COLO668 (cell line): ENCODE measurements at regions not wholly inside any gene's neighbourhood (a gene's known extent, or its start where the extent isn't known, plus 50 kb on each side); places are given as distances from the start of the nearest gene placed in this dataset.
A peak's percentile ranks its signal among the peaks of the same experiment; 100 is the strongest.

ENCODE experiments used
- DNase-seq: peaks from one replicate; lab custom pipeline; 2025; ENCODE audit not compliant: unreplicated experiment; lab: John Stamatoyannopoulos, UW

DNA sequence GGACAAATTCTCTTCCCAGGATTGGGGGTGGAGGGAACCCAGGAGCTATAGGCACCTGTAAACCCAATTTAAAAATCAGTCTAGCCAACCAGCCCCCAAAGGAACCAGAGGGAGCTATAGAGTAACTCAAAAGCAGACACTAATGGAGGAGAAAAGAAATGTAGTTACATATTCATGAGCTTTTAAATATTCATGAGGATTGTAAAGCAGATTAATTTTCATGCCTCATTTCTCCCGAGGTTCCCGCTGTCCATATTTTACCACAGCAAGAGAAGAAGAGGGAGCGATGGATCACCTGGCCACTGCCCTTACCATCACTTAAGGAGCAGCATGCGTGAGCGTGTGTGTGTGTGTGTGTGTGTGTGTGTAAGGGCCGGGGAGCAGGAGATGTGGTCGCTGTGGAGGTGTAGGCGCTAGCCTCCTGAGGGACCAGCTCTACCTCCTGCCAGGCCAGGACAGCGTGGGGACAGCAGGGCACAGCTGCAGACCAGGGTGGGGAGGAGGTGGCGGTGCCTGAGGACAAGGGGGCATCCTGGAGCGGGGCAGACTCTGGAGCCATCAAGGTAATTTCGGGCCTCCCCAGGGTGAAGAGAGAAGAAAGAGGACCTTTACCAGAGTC, 100.7 kb upstream of the THY1 start:
- no peak for DNase-seq

DNA sequence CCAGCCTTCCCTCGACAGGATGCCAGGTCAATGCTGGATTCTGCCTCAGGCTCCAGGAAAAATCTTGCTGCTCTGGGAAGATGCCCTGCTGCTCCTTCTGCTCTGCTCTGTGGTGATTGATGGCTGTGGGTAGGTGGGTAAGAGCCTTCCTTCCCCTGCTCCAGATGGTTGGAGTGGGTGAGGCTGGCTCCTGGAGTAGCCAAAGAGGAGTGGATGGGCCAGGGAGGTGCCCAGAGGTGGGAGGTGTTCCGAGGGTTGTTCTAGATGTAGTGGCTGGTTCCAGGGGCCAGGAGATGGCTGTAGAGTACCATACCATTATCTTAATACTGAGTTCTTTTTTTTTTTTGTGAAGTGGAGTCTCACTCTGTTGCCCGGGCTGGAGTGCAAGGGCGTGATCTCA, 99.6 kb upstream of the THY1 start:
- DNase-seq, result no peak

GRCh38 chr11:119521551-119521950, 98.6 kb upstream of the THY1 start:
- DNase-seq, result no peak

GRCh38 chr11:119520966-119521365, 98.0 kb upstream of the THY1 start:
- DNase-seq, result no peak

GRCh38 chr11:119520400-119520799, 97.4 kb upstream of the THY1 start:
- no peak for DNase-seq

DNA sequence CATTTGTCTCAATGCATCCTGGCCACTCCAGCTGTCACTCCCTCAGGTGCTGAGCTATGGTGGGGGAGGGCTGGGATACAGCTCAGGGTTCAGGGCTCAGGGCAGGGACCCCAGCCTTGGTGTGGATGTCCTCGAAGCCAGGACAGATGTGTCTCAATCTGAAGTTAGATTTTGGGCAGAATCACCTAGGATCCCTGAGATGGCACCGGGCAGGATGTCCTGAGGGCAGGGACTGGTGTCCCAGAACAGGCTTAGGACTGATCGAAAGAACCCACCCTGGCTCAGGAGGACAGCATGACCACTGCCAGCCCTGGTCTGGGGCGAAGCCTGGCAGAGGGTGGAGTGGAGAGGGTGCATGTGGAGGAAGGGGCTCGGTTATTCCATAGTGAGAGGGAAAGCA, 96.8 kb upstream of the THY1 start:
- DNase-seq, result no peak

DNA sequence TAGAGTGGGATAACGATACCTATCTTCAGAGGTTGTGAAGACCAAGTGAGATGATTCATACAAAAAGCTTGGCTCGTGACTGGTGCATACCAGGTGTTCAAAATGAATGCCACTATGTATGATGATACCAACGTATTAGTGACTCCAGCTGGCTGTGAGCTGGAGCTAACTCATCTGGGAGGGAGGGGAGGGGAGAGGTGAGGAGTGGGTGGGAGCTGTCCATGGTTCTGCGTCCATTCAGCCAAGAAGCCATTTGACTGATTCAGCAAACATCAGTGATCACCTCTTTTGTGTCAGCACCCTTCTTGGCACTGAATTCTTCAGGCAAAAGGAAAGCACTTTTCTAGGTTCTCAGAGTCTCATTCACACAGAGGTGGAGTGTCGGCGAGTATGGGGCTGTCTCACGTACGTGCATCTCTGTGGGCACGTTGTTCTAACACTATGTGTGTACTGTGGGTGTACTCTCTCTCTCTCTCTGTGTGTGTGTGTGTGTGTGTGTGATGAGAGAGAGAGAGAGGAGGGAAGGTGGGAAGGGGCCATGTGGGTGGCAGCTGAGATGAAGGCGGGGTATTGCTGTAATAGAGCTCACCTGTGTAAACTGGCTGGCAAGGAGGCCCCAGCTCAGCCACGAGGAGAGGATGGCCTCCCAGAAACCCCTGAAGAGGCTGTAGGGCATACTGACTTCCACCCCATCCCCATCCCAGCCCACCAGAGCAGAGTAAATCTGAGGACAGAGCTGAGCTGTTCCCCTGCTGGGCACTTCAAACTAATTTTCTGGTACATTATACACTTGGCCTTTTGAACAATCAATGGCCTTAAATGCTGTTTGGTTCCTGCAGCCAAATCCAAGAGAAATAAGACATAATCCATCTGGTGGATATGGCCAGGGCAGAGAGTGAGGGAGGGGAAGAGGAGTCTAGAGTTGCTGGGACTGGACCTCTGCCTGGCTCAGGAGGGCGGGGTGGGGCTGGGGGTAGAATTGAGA, 96.1 kb upstream of the THY1 start:
- DNase-seq, result no peak

DNA sequence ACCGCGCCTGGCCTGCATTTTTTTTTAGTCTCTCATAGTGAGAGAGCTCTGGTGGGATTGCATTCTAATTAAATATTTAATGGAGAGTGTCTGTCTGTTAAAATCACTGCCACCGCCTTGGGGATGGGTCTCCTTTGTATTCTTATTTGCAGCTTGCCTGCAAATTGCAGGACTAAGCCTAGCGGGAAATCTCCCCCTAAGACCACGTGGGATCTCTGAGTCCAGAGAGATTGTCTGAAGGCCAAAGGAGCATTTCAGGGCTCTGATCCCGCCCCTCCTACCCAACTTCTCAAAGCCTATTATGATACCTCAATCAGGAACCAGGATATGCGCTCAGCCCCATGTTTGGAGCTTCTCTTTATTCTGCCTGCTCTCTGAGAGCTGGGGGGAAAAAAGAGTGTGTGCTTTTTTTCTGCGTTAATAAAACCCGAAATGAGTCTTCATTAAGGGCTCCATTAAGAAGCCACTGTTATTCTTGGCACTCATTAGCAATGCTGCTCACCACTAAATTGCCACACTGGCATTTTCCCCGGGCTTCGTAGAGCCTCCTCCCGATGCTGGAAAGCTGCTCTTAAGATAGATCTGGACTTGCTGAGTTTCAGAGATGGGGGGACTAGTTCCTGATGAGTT, 92.9 kb upstream of the THY1 start:
- no peak for DNase-seq

DNA sequence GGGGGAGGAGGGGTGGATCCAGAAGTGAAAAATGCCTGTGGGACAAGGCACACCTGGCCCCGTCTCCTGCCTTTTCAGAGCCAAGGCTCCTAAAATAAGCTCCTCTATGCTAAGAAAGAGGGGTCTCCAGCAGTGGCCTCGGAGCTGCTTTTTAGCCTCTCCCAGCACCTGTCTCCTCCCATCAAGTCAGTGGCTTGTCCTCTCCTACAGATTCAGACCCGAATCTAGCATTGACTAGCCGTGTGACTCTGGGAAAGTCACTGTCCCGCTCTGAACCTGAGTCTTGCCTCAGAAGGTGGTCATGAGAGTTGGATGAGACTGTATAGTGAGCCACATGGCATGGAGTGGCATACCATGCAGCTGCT, 90.8 kb upstream of the THY1 start:
- DNase-seq, result no peak

DNA sequence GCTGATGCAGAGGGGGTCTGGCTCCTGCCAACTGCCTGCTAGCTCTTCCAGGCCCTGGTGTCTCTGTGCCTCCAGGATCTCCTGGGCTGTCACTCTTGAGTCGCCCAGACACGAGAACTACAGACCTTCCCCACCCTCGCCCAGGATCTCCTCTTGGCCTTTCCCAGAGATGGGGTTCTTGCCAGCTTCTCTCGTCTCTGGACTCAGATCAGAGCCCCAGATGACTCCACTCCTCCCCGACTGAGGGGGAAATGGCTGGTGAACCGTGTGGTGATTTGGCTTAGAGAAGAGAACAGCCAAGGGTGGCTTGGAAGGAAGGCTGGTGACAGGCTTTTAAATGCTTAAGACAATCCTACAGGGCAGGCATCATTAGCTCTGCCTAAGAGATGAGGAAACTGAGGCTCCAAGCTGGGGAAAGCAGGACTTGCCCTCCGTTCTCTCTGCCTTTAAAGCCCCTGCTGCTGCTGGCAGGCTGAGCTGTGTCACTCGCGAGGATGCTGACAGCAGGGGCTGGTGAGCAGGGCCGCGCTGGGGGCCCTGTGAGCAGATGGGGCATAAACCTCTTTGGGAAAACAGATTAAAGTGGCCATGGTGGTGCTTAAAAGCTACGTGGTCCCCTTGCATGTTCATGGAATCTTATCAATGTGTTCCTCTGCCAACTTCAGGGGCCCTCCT, 90.3 kb upstream of the THY1 start:
- DNase-seq, result no peak

GRCh38 chr11:119512369-119512768, 89.4 kb upstream of the THY1 start:
- DNase-seq, result no peak

DNA sequence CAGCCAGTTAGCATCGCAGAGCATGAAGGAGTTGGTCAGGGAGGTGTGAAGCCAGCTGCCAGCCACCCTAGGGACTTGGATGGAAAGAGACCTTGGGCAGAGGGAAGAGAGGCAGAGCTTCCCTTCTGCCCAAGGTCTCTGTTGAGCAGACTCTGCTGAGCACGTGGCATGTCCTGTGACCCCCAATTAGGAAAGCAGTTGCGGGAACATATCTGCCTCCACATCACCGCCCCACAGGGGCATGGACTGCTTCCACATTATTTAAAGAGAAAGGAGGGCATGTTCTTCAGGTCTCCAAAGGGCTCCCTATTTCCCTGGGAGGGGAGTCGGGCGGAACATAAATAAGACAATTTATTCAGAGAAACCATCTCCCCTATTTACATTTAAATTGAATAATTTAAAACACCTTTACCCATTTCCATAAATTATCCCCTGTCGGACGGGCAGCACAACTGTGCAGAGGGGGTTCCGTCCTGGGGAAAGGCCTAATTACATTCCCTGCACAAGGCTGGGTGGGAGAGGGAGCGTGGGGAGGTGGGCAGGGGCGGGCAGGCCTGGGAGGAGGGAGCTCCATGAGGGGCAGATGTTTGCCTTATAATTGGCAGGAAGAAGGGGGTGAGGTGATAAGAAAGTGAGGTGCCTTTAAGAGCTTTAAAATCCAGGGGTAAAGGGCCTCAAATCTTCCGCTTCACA, 88.8 kb upstream of the THY1 start:
- DNase-seq, result no peak

DNA sequence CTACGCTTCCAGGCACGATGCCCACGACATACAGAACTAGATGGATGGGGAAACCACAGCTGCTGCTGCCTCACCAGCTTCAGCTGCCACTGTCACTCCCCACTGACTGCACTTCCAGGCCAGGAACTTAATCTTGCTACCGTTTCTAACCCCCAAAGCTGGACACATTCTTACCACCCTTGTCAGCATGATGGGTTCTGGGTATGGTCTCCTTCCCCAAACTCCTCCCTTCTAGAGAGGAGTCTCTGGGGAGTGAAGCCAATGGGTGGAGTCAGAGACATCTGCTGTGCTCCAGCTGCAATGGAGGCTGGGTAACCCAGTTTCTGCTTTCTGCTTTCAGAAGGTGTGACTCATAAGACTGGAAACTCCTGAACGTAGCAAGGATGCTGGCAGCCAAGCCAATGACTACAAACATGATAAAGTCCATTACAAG, 87.0 kb upstream of the THY1 start:
- no peak for DNase-seq

DNA sequence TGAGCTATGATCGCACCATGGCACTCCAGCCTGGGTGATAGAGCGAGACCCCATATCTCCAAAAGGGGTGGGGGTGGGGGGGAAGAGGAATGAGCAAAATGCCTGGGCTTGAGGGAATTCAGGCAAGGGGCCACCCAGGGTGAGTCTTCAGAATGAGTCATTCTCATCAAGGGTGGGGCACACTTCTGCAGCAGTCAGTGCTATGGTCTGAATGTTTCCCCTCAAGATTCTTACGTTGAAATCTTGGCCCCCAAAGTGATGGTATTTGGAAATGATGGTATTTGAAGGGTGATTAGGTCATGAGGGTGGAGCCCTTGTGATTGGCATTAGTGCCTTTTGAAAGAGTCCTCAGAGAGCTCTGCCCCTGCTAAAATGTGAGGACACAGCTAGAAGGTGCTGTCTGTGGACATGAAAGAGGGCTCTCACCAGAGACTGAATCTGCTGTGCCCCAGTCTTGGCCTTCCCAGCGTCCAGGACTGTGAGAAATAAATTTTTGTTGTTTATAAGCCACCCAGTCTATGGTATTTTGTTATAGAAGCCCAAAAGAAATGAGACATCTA, 86.4 kb upstream of the THY1 start:
- DNase-seq, result no peak

DNA sequence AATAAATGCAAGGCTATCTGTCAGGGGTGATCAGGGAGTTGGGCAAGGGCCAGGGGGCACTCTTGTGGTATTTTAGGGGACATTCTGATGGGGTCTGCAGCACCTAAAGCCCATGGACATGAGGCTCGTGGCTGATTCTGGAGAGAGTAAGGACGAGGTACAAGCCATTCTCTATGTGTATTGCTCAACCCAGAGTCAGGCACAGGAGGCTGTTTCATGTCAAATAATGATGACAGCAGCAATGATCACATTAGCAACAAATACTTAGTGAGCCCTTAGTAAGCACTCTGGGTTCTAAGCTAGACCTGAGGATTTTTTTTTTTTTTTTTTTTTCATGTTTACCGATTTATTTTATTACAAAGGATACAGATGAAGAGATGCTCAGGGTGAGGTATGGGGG, 83.5 kb upstream of the THY1 start:
- no peak for DNase-seq

GRCh38 chr11:119505861-119506260, 82.9 kb upstream of the THY1 start:
- DNase-seq, result peak; percentile 7

- no peak for DNase-seq
These were observed 82.1 kb upstream of the THY1 start for GRCh38 chr11:119505071-119505470.

DNA sequence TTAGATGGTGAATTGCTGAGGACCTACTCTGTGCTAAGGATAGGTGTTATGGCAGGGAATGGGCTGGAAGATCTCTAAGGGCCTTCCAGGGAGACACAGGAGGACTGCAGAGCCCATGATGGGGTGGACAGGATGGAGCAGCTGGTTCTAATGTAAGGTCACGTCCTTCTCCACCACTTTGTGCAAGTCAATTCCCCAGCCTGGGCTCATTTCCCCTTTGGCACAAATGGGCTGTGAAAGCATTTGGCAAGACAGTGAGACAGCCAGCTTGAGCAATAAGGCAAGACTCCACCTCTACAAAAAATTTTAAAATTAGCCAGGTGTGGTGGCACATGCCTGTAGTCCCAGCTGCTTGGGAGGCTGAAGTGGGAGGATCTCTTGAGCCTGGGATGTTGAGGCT, 81.4 kb upstream of the THY1 start:
- no peak for DNase-seq

DNA sequence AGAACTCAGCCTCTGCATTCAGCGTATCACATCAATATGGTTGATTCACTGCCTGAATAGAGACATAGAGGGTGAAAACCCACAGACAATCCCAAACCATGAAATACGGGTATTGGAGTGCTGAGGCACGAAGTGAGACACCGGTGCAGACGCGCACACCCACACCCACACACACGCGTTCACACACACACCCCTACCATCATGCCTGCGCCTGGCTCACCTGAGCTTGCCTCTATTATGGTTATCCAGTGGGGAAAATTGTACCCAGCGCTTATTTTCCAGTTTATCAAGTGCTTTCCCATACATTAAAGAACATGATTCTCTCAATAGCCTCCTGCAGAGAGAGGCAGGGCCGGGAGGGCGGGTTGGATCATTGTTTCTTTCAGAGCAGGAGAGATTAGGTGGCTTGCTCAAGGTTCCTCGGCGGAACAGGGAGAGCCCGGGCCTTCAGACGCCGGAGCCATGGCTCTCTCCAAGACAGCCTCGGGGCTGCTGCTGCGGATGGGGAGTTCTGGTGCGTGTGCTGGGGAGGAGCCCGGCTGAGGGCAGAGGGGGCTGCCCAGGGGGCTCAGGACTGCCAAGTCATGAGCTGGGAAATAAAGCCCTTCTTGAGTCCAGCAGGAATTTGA, 78.9 kb upstream of the THY1 start:
- DNase-seq, result no peak

DNA sequence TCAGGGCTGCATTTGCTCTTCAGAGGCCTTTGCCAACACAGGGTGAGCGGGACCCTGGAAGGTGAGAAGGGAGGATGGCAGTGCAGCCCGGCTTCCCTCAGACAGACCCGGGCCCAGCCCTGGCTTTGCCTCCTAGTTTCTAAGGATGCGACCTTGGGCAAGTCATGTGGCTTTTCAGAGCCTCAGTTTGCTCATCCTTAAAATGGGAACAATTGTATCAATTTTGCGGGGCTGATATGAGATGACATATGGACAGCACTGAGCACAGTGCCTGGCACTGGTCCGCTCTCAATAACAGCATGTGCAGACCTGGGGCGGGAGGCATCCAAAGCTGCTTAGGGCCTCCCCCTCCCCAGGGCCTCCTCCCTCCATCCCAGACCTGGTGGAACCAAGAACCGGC, 74.7 kb upstream of the THY1 start:
- no peak for DNase-seq
